ENCODE measurements at regions not wholly inside any gene's neighbourhood (a gene's known extent, or its start where the extent isn't known, plus 50 kb on each side); places are given as distances from the start of the nearest gene placed in this dataset.

- FAIRE-seq: no peak
Observed at GRCh38 chr3:73954506-73954905, 329.8 kb upstream of the PDZRN3 start.

GRCh38 chr3:73952781-73953180, 328.0 kb upstream of the PDZRN3 start:
- H3K4me3 ChIP-seq (ENCODE audit: low read depth, low read length): no peak overlapping the region

More at GRCh38 chr3:73954506-73954905, 329.8 kb upstream of the PDZRN3 start:
- no peak for DNase-seq (ENCODE audit: low read depth)
- no peak for TF ChIP-seq CTCF (IDR thresholded peaks at IDR 0.05; ENCODE audit: insufficient read depth, low read length, severe bottlenecking)
- Histone ChIP-seq H3K4me3 (ENCODE audit: low read depth, low read length) (no peak overlapping the region), H3K36me3 (ENCODE audit: control insufficient read depth, insufficient read depth, low read length) (no peaks in the 10 kb centered on the region), H3K27me3 (ENCODE audit: control insufficient read depth, insufficient read depth, low read length) (no peaks in the 10 kb centered on the region)

GRCh38 chr3:73950865-73951558, 326.3 kb upstream of the PDZRN3 start:
- Histone ChIP-seq H3K4me3 (ENCODE audit: low read depth, low read length) (no peak overlapping the region), H3K27me3 (ENCODE audit: control insufficient read depth, insufficient read depth, low read length) (no peaks in the 10 kb centered on the region), H3K36me3 (ENCODE audit: control insufficient read depth, insufficient read depth, low read length) (no peaks in the 10 kb centered on the region)
- no peak for FAIRE-seq
- no peak for TF ChIP-seq CTCF (IDR thresholded peaks at IDR 0.05; ENCODE audit: insufficient read depth, low read length, severe bottlenecking)
- no peak for DNase-seq (ENCODE audit: low read depth)

More at GRCh38 chr3:73952781-73953180, 328.0 kb upstream of the PDZRN3 start:
- Histone ChIP-seq H3K36me3 (ENCODE audit: control insufficient read depth, insufficient read depth, low read length) (no peaks in the 10 kb centered on the region), H3K27me3 (ENCODE audit: control insufficient read depth, insufficient read depth, low read length) (no peaks in the 10 kb centered on the region)
- no peak for TF ChIP-seq CTCF (IDR thresholded peaks at IDR 0.05; ENCODE audit: insufficient read depth, low read length, severe bottlenecking)
- FAIRE-seq: no peak
- no peak for DNase-seq (ENCODE audit: low read depth)

GRCh38 chr3:73945541-73945940, 320.8 kb upstream of the PDZRN3 start:
- no peak for DNase-seq (ENCODE audit: low read depth)
- H3K27me3 ChIP-seq (ENCODE audit: control insufficient read depth, insufficient read depth, low read length): no peaks in the 10 kb centered on the region
- TF ChIP-seq CTCF (IDR thresholded peaks at IDR 0.05; ENCODE audit: insufficient read depth, low read length, severe bottlenecking): no peak
- FAIRE-seq: no peak
- no peak overlapping the region for H3K4me3 ChIP-seq (ENCODE audit: low read depth, low read length)
- no peaks in the 10 kb centered on the region for H3K36me3 ChIP-seq (ENCODE audit: control insufficient read depth, insufficient read depth, low read length)

- DNase-seq (ENCODE audit: low read depth) (no peak), FAIRE-seq (no peak)
- Histone ChIP-seq H3K4me3 (ENCODE audit: low read depth, low read length) (no peak overlapping the region), H3K27me3 (ENCODE audit: control insufficient read depth, insufficient read depth, low read length) (no peaks in the 10 kb centered on the region), H3K36me3 (ENCODE audit: control insufficient read depth, insufficient read depth, low read length) (no peaks in the 10 kb centered on the region)
- no peak for TF ChIP-seq CTCF (IDR thresholded peaks at IDR 0.05; ENCODE audit: insufficient read depth, low read length, severe bottlenecking)
Observed at GRCh38 chr3:73939985-73940384, 315.2 kb upstream of the PDZRN3 start.

- FAIRE-seq (no peak), DNase-seq (ENCODE audit: low read depth) (no peak)
- no peaks in the 10 kb centered on the region for H3K36me3 ChIP-seq (ENCODE audit: control insufficient read depth, insufficient read depth, low read length)
- no peaks in the 10 kb centered on the region for H3K27me3 ChIP-seq (ENCODE audit: control insufficient read depth, insufficient read depth, low read length)
- H3K4me3 ChIP-seq (ENCODE audit: low read depth, low read length): no peak overlapping the region
- TF ChIP-seq CTCF (IDR thresholded peaks at IDR 0.05; ENCODE audit: insufficient read depth, low read length, severe bottlenecking): no peak
Observed at GRCh38 chr3:73933585-73933984, 308.8 kb upstream of the PDZRN3 start.
